GM23338 (cell line): ENCODE measurements at regions not wholly inside any gene's neighbourhood (a gene's known extent, or its start where the extent isn't known, plus 50 kb on each side); places are given as distances from the start of the nearest gene placed in this dataset.

Experiments
- ATAC-seq: fragments of 200-7000 bp; cut with Tn5 transposase; 3 replicates; pipeline ENCODE4 v1.9.1; 2020
- DNase-seq: peaks from one replicate; pipeline ENCODE4 v3.0.0-alpha.2; 2015; ENCODE audit warnings: low spot score
- H2AFZ ChIP-seq: fragments of 200-600 bp; sonication (generic); 2 replicates; pipeline ENCODE4 v1.8.0; 2016; ENCODE audit warnings: antibody characterized with exemption, mild to moderate bottlenecking, moderate library complexity
- H3F3A ChIP-seq: fragments of 200-600 bp; sonication (generic); replicated peaks from 2 replicates; pipeline ENCODE4 v1.8.0; 2017; ENCODE audit warnings: antibody characterized with exemption, mixed run types, low read depth
- H3K27ac ChIP-seq: fragments of 200-600 bp; sonication (generic); 2 replicates; pipeline ENCODE4 v1.6.1; 2016; ENCODE audit warnings: low read depth
- H3K27me3 ChIP-seq: fragments of 200-600 bp; sonication (generic); 2 replicates; pipeline ENCODE4 v1.8.0; 2016; ENCODE audit warnings: mild to moderate bottlenecking, mixed run types, moderate library complexity; ENCODE audit not compliant: insufficient read depth
- H3K36me3 ChIP-seq: fragments of 200-600 bp; sonication (generic); 2 replicates; pipeline ENCODE4 v1.8.0; 2016; ENCODE audit warnings: mild to moderate bottlenecking; ENCODE audit not compliant: insufficient read depth
- H3K4me1 ChIP-seq: fragments of 200-600 bp; sonication (generic); 2 replicates; pipeline ENCODE4 v1.8.0; 2016; ENCODE audit warnings: mild to moderate bottlenecking, moderate library complexity; ENCODE audit not compliant: insufficient read depth
- H3K4me2 ChIP-seq: fragments of 200-600 bp; sonication (generic); 2 replicates; pipeline ENCODE4 v1.7.1; 2017; ENCODE audit warnings: mixed run types
- H3K4me3 ChIP-seq: fragments of 200-600 bp; sonication (generic); 2 replicates; pipeline ENCODE4 v1.6.1; 2016; ENCODE audit warnings: mixed run types
- H3K79me2 ChIP-seq: fragments of 200-600 bp; sonication (generic); replicated peaks from 2 replicates; pipeline ENCODE4 v1.8.0; 2017; ENCODE audit warnings: mild to moderate bottlenecking; ENCODE audit not compliant: insufficient read depth
- H3K9me2 ChIP-seq: fragments of 200-600 bp; sonication (generic); 2 replicates; pipeline ENCODE4 v1.8.0; 2017; ENCODE audit not compliant: insufficient read depth
- H4K20me1 ChIP-seq: fragments of 200-600 bp; sonication (generic); replicated peaks from 2 replicates; pipeline ENCODE4 v1.8.0; 2017; ENCODE audit warnings: mild to moderate bottlenecking; ENCODE audit not compliant: insufficient read depth
- H3K27ac Mint-ChIP-seq: 2 replicates; pipeline ENCODE4 v1.8.0; 2020; ENCODE audit warnings: inconsistent platforms, mild to moderate bottlenecking, moderate library complexity, mixed read lengths
- H3K27me3 Mint-ChIP-seq: 3 replicates; pipeline ENCODE4 v1.8.0; 2022; ENCODE audit warnings: low read depth, mild to moderate bottlenecking, moderate library complexity, mixed read lengths, inconsistent platforms; ENCODE audit not compliant: insufficient read depth, poor library complexity
- H3K36me3 Mint-ChIP-seq: 3 replicates; pipeline ENCODE4 v1.8.0; 2021; ENCODE audit warnings: low read depth, mild to moderate bottlenecking, inconsistent platforms, moderate library complexity, mixed read lengths
- H3K4me1 Mint-ChIP-seq: 3 replicates; pipeline ENCODE4 v1.8.0; 2020; ENCODE audit warnings: mild to moderate bottlenecking, inconsistent platforms, mixed read lengths
- H3K4me3 Mint-ChIP-seq: 3 replicates; pipeline ENCODE4 v1.8.0; 2021; ENCODE audit warnings: moderate library complexity, mild to moderate bottlenecking, inconsistent platforms, mixed read lengths
- H3K9me3 Mint-ChIP-seq: 3 replicates; pipeline ENCODE4 v1.8.0; 2020; ENCODE audit warnings: moderate library complexity, mild to moderate bottlenecking, inconsistent platforms, mixed read lengths
- ETS1 ChIP-seq: IDR thresholded peaks from 2 replicates; pipeline ENCODE4 v1.6.1; 2016; ENCODE audit warnings: antibody characterized with exemption
- NANOG ChIP-seq: IDR thresholded peaks from 2 replicates; pipeline ENCODE4 v1.6.1; 2016; ENCODE audit warnings: antibody characterized with exemption, borderline replicate concordance
- REST ChIP-seq: IDR thresholded peaks from one replicate; pipeline ENCODE4 v1.6.1; 2018; ENCODE audit warnings: antibody characterized with exemption; ENCODE audit not compliant: unreplicated experiment
- ZNF462 ChIP-seq: fragments of 250-450 bp; sonication (Bioruptor Pico); IDR thresholded peaks from 2 replicates; pipeline ENCODE4 v1.5.0; 2020; ENCODE audit warnings: mild to moderate bottlenecking, moderate library complexity

- no peak for TF ChIP-seq ZNF462 (CRISPR knock-in tag)
Observed at GRCh38 chr9:86795047-86795442, 152.3 kb downstream of the GAS1 start (continued).

- H3K4me3 Mint-ChIP-seq: no peak overlapping the region
- H3K79me2 ChIP-seq: no peaks in the 10 kb centered on the region
- peak overlapping the region; percentile 36 for H3K4me2 ChIP-seq
- H2AFZ ChIP-seq: peak overlapping the region; percentile 21
- H3K27ac ChIP-seq: no peak overlapping the region
- H4K20me1 ChIP-seq: no peaks in the 10 kb centered on the region
- peaks cover 27% of the 10 kb centered on the region for H3K4me1 Mint-ChIP-seq
- H3K27me3 ChIP-seq: no peaks in the 10 kb centered on the region
- no peak; the same call in 2 of the 3 replicates for ATAC-seq
- H3K4me1 ChIP-seq: peaks cover 17% of the 10 kb centered on the region
- no peaks in the 10 kb centered on the region for H3F3A ChIP-seq
- H3K9me3 Mint-ChIP-seq: no peaks in the 10 kb centered on the region
- no peak overlapping the region for H3K4me3 ChIP-seq
- DNase-seq: no peak
- no peaks in the 10 kb centered on the region for H3K36me3 ChIP-seq
- peaks cover 7% of the 10 kb centered on the region for H3K27me3 Mint-ChIP-seq
- no peaks in the 10 kb centered on the region for H3K36me3 Mint-ChIP-seq
- peaks cover 3% of the 10 kb centered on the region; the same call in 1 of the 2 replicates for H3K9me2 ChIP-seq
- no peak overlapping the region for H3K27ac Mint-ChIP-seq
- no peak for TF ChIP-seq NANOG
- TF ChIP-seq ETS1: no peak
- no peak for TF ChIP-seq REST
Observed at GRCh38 chr9:86794391-86795046, 152.8 kb downstream of the GAS1 start.
